HG03460 (cell line): ENCODE measurements at regions not wholly inside any gene's neighbourhood (a gene's known extent, or its start where the extent isn't known, plus 50 kb on each side); places are given as distances from the start of the nearest gene placed in this dataset.
"Not testable (repeated sequence)": the region's sequence is repeated elsewhere in the genome, so short reads cannot be mapped to it uniquely, and the experiment has no call there.

Experiments used
- ATAC-seq: cut with Tn5 transposase; IDR thresholded peaks from one replicate; pipeline ENCODE4 v1.9.1; 2021; ENCODE audit not compliant: unreplicated experiment

GRCh38 chr2:19615402-19615801, 257.0 kb upstream of the OSR1 start:
- not testable (repeated sequence) for ATAC-seq

GRCh38 chr2:19614066-19614465, 255.6 kb upstream of the OSR1 start:
- no peak for ATAC-seq

- no peak for ATAC-seq
These were observed 253.3 kb upstream of the OSR1 start for GRCh38 chr2:19611491-19612332.

GRCh38 chr2:19609266-19609665, 250.8 kb upstream of the OSR1 start:
- ATAC-seq, result no peak

GRCh38 chr2:19607931-19608771, 249.7 kb upstream of the OSR1 start:
- no peak for ATAC-seq

- no peak for ATAC-seq
These were observed 249.0 kb upstream of the OSR1 start for GRCh38 chr2:19607400-19607799.

- no peak for ATAC-seq
These were observed 242.6 kb upstream of the OSR1 start for GRCh38 chr2:19600982-19601381.

GRCh38 chr2:19600506-19600905, 242.1 kb upstream of the OSR1 start:
- no peak for ATAC-seq

GRCh38 chr2:19598971-19599370, 240.5 kb upstream of the OSR1 start:
- no peak for ATAC-seq

- no peak for ATAC-seq
These were observed 233.8 kb upstream of the OSR1 start for GRCh38 chr2:19592197-19592596.

GRCh38 chr2:19589791-19590190, 231.4 kb upstream of the OSR1 start:
- no peak for ATAC-seq

GRCh38 chr2:19580830-19581229, 222.4 kb upstream of the OSR1 start:
- ATAC-seq, result no peak

GRCh38 chr2:19580264-19580663, 221.8 kb upstream of the OSR1 start:
- no peak for ATAC-seq

- ATAC-seq, result no peak
These were observed 221.0 kb upstream of the OSR1 start for GRCh38 chr2:19579461-19579860.

GRCh38 chr2:19577723-19578122, 219.3 kb upstream of the OSR1 start:
- no peak for ATAC-seq

- ATAC-seq, result no peak
These were observed 218.0 kb upstream of the OSR1 start for GRCh38 chr2:19576411-19576810.

- no peak for ATAC-seq
These were observed 217.2 kb upstream of the OSR1 start for GRCh38 chr2:19575641-19576040.

- ATAC-seq, result no peak
These were observed 216.4 kb upstream of the OSR1 start for GRCh38 chr2:19574778-19575260.

GRCh38 chr2:19573784-19574183, 215.4 kb upstream of the OSR1 start:
- ATAC-seq, result no peak

- no peak for ATAC-seq
These were observed 213.3 kb upstream of the OSR1 start for GRCh38 chr2:19571773-19572172.

- ATAC-seq, result no peak
These were observed 210.9 kb upstream of the OSR1 start for GRCh38 chr2:19569300-19569791.

GRCh38 chr2:19568809-19569208, 210.4 kb upstream of the OSR1 start:
- no peak for ATAC-seq
